MCF 10A (cell line): ENCODE measurements at regions not wholly inside any gene's neighbourhood (a gene's known extent, or its start where the extent isn't known, plus 50 kb on each side); places are given as distances from the start of the nearest gene placed in this dataset.
A peak's percentile ranks its signal among the peaks of the same experiment; 100 is the strongest.

Experiments
- BruUV-seq: library from RNA; stranded (reverse); fragments of 400-500 nt; replicated peaks from 2 replicates; lab custom pipeline; 2021; lab: Mats Ljungman, UMichigan
- CTCF ChIA-PET: fragments of 300-600 bp; sonication (Branson Sonifier 250); formaldehyde crosslinking; extraction: SDS; loops from one replicate; lab custom pipeline; 2021; ENCODE audit warnings: antibody characterized with exemption, inconsistent platforms; lab: Yijun Ruan, JAX
- POLR2A ChIA-PET: fragments of 300-600, 350-650 bp; sonication (Branson Sonifier 250); formaldehyde crosslinking; extraction: SDS; loops from one replicate; lab custom pipeline; 2020; ENCODE audit warnings: antibody characterized with exemption, inconsistent platforms; lab: Yijun Ruan, JAX
- DNase-seq: peaks from one replicate; pipeline ENCODE4 v3.0.0-alpha.2; 2018; ENCODE audit not compliant: unreplicated experiment
- H3K27ac Mint-ChIP-seq: one replicate; pipeline ENCODE4 v1.8.0; 2022; ENCODE audit warnings: mild to moderate bottlenecking, low read depth, mixed read lengths; ENCODE audit not compliant: unreplicated experiment
- H3K27me3 Mint-ChIP-seq: one replicate; pipeline ENCODE4 v1.8.0; 2022; ENCODE audit warnings: mixed read lengths; ENCODE audit not compliant: insufficient read depth, unreplicated experiment
- H3K36me3 Mint-ChIP-seq: one replicate; pipeline ENCODE4 v1.8.0; 2022; ENCODE audit warnings: mild to moderate bottlenecking, moderate library complexity, mixed read lengths; ENCODE audit not compliant: insufficient read depth, unreplicated experiment
- H3K4me1 Mint-ChIP-seq: one replicate; pipeline ENCODE4 v1.8.0; 2022; ENCODE audit warnings: mixed read lengths; ENCODE audit not compliant: insufficient read depth, unreplicated experiment
- H3K4me3 Mint-ChIP-seq: one replicate; pipeline ENCODE4 v1.8.0; 2022; ENCODE audit warnings: mild to moderate bottlenecking, moderate library complexity, mixed read lengths; ENCODE audit not compliant: unreplicated experiment
- H3K9me3 Mint-ChIP-seq: one replicate; pipeline ENCODE4 v1.8.0; 2022; ENCODE audit warnings: mixed read lengths; ENCODE audit not compliant: unreplicated experiment
- intact Hi-C: fragments of 100-400 bp; cut with micrococcal nuclease; formaldehyde crosslinking; loops from 2 replicates; pipeline ENCODE4 v1.14.1; 2022
- TF ChIP-seq, protein P1 (sequence below): fragments of 200-600 bp; IDR thresholded peaks from one replicate; pipeline ENCODE4 v1.8.0; 2022; ENCODE audit warnings: antibody characterized with exemption, mild to moderate bottlenecking; ENCODE audit not compliant: unreplicated experiment

DNA sequence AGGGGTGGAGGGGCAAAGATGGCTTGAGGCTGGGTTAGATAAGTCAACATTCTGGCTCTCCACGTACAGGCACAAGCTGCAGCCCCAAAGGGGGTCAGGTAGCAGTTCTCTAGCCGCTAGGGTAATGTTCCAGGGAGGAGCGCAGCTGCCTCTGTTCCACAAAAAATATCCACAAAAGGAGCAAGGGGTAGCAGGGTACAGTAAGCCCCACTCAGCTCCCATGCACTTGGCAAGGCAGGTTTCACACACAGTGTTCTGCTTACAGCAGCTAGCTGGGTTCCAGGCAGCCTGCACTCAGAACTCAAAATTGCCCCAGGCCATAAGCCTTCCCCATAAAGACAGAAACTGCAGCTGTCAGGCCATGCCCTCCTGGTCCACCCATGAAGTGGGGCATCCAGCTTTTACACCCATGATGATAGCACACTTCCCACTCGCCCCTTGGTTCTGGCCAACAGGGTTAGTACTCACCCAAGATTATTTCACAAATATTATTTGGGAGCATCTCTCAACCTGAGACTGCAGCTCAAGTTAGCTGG is 130.0 kb downstream of the CYSLTR2 start:
- H3K36me3 Mint-ChIP-seq: no peaks in the 10 kb centered on the region
- TF ChIP-seq, protein P1, sequence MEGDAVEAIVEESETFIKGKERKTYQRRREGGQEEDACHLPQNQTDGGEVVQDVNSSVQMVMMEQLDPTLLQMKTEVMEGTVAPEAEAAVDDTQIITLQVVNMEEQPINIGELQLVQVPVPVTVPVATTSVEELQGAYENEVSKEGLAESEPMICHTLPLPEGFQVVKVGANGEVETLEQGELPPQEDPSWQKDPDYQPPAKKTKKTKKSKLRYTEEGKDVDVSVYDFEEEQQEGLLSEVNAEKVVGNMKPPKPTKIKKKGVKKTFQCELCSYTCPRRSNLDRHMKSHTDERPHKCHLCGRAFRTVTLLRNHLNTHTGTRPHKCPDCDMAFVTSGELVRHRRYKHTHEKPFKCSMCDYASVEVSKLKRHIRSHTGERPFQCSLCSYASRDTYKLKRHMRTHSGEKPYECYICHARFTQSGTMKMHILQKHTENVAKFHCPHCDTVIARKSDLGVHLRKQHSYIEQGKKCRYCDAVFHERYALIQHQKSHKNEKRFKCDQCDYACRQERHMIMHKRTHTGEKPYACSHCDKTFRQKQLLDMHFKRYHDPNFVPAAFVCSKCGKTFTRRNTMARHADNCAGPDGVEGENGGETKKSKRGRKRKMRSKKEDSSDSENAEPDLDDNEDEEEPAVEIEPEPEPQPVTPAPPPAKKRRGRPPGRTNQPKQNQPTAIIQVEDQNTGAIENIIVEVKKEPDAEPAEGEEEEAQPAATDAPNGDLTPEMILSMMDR: no peak

DNA sequence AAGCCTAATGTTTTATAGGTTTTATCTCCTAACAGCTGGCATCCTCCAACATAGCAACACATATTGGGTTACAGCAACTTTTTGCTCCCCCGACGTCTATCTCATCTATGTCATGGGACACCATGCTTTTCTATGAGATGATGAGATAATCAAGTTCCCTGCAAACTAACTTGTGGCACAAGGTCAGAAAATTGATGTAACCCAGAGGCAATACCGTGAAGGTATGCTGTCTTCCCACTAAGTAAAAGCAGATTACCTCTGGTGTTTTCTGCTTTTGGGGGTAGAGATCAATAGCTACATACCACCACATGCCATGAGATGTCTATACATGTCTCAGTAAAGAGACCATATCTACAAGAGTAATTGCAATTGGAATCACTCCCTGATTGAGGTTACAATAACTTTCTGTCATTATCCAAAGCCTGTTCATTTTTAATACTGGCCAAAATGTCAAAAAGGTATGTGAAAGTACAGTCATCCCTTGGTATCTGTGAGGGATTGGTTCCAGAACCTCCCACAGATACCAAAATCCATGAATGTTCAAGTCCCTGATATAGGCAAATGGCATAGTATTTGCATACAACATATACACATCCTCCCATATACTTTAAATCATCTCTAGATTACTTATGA is 131.3 kb downstream of the CYSLTR2 start:
- Mint-ChIP-seq H3K4me3 (no peak overlapping the region), H3K36me3 (no peaks in the 10 kb centered on the region), H3K9me3 (peaks cover 1% of the 10 kb centered on the region), H3K4me1 (peaks cover 24% of the 10 kb centered on the region), H3K27ac (no peak overlapping the region), H3K27me3 (no peaks in the 10 kb centered on the region)
- intact Hi-C loops: no loop called here
- ChIA-PET CTCF (interaction anchor here (0.6 kb wide), 1 partner anchor 496 kb away, joined by 3 read pairs; no protein-coding TSS in a partner anchor), POLR2A (no interaction called here)
- TF ChIP-seq, protein P1: no peak
- no TSS peak for BruUV-seq
- DNase-seq: no peak

More for the DNA sequence above, 130.0 kb downstream of the CYSLTR2 start:
- Mint-ChIP-seq H3K27me3 (no peaks in the 10 kb centered on the region), H3K9me3 (peaks cover 9% of the 10 kb centered on the region), H3K27ac (peak overlapping the region; percentile 88), H3K4me1 (peaks cover 24% of the 10 kb centered on the region), H3K4me3 (no peak overlapping the region)
- DNase-seq: peak; percentile 30
- no TSS peak for BruUV-seq
- ChIA-PET CTCF (interaction anchor here (0.5 to 2.4 kb wide), 7 partner anchors 9 to 496 kb away, joined by 3 to 9 read pairs (median 4); partner anchors contain the start of gene FNDC3A), POLR2A (interaction anchor here (0.6 to 1.8 kb wide), 15 partner anchors 9 to 774 kb away, joined by 3 to 7 read pairs (median 4); partner anchors contain the start of genes CDADC1, FNDC3A and RCBTB2)
- intact Hi-C loops: loop anchor here (1.0 kb wide), 2 partner anchors 109 to 193 kb away; no protein-coding TSS in a partner anchor

DNA sequence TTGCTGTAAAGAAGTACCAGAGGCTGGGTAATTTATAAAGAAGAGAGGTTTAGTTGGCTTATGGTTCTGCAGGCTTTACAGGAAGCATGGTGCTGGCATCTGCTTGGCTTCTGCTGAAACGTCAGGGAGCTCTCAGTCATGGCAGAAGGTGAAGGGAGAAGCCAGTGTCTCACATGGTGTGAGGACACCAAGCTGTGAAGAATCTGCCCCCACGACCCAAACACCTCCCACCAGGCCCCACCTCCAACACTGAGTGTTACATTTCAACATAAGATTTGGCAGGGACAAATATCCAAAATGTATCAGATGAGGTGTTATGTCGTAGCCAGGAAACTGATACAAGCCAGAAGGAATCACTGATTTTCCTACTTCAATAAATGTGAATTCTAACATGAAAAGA is 136.5 kb downstream of the CYSLTR2 start:
- CTCF ChIA-PET: interaction anchor here (0.7 kb wide), 1 partner anchor 159 kb away, joined by 3 read pairs; no protein-coding TSS in a partner anchor
- POLR2A ChIA-PET: no interaction called here
- H3K4me3 Mint-ChIP-seq: no peak overlapping the region
- H3K4me1 Mint-ChIP-seq: peaks cover 19% of the 10 kb centered on the region
- DNase-seq: no peak
- TF ChIP-seq, protein P1: no peak
- no peaks in the 10 kb centered on the region for H3K9me3 Mint-ChIP-seq
- H3K36me3 Mint-ChIP-seq: no peaks in the 10 kb centered on the region
- H3K27ac Mint-ChIP-seq: no peak overlapping the region
- no TSS peak for BruUV-seq
- H3K27me3 Mint-ChIP-seq: no peaks in the 10 kb centered on the region
- intact Hi-C loops: no loop called here

DNA sequence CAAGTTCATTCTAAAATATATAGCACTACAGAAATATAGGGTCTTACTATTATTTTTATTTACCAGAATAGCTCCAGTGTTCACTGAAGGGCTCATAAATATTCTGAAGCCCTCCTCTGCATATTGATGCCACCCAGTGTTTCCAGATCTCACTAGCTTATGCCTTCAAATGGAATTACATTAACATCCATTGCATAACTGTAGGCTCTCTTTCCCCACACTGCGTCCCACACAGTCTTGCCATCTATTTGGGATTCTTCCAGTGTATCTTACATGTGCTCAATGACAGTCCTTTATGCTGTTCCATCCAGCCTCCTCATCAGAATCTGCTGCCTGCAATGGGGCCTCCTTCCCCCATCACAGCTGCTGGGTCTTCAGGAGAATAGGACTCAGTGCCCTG is 137.2 kb downstream of the CYSLTR2 start:
- intact Hi-C loops: no loop called here
- H3K36me3 Mint-ChIP-seq: no peaks in the 10 kb centered on the region

More for the DNA sequence above, 137.2 kb downstream of the CYSLTR2 start:
- H3K9me3 Mint-ChIP-seq: peaks cover 3% of the 10 kb centered on the region
- DNase-seq: peak; percentile 13
- no peak overlapping the region for H3K4me3 Mint-ChIP-seq
- H3K27me3 Mint-ChIP-seq: no peaks in the 10 kb centered on the region
- peaks cover 15% of the 10 kb centered on the region for H3K4me1 Mint-ChIP-seq
- ChIA-PET CTCF (no interaction called here), POLR2A (interaction anchor here (0.6 kb wide), 1 partner anchor 463 kb away, joined by 3 read pairs; no protein-coding TSS in a partner anchor)
- BruUV-seq: no TSS peak
- TF ChIP-seq, protein P1: no peak
- H3K27ac Mint-ChIP-seq: peak overlapping the region; percentile 78
